ENCODE measurements at regions not wholly inside any gene's neighbourhood (a gene's known extent, or its start where the extent isn't known, plus 50 kb on each side); places are given as distances from the start of the nearest gene placed in this dataset.
A peak's percentile ranks its signal among the peaks of the same experiment; 100 is the strongest.
"Not testable (repeated sequence)": the region's sequence is repeated elsewhere in the genome, so short reads cannot be mapped to it uniquely, and the experiment has no call there.

DNA sequence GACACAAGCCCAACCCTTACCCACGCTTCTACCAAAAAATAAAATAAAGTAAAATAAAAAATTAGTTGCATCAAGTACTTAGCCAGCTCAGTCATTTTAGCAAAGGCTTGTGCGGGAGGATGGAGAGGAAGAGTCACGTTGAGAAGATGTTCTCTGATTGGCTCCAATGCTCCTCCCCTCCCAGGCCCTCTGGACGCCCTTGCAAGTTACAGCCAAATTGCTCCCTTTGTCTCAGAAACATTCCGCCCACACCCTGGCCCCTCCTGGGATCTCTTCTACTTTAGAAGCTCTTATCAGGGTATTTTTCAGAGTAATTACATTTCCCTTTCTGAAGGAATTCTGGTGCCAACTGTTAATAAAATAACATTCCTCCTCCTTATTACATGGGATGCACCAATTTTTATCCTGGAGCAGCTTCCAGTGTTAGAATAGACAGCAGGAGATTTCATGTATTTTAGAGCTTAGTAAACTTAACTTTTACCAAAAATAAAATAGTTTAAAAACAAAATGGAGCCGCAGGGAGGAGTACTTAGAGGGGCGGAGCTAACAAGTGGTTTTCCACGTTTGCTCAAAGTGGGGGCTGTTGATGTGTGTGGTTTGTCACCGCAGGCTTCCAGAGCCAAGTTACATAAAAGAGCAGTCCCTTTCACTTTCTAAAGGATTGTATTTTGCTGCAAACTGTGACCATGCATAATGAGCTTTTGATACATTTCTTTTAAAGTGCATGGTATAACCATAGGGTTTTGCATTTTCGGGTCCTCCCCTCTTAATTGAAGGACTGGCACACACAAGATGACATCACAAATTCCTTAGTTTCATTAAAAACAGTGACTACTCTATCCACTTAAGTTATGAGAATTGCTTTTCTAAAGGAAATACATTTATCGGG, 71.7 kb upstream of the RAP1B start:
- Mint-ChIP-seq H3K27ac (peak overlapping the region; percentile 79 to 95 (median 88)), H3K4me3 (peak overlapping the region; percentile 71 to 88 (median 84)), H3K4me1 (peaks cover 63 to 70% of the 10 kb centered on the region in 2 donors), H3K27me3 (ENCODE audit: low read depth in 3 of 3) (peaks cover 6 to 11% (median 10%) of the 10 kb centered on the region in 3 donors), H3K9me3 (peaks cover 0 to 7% (median 1%) of the 10 kb centered on the region in 6 donors), H3K36me3 (peaks cover 6 to 12% (median 9%) of the 10 kb centered on the region in 3 donors)
- peak; percentile 82 to 87 (median 86) for DNase-seq

DNA sequence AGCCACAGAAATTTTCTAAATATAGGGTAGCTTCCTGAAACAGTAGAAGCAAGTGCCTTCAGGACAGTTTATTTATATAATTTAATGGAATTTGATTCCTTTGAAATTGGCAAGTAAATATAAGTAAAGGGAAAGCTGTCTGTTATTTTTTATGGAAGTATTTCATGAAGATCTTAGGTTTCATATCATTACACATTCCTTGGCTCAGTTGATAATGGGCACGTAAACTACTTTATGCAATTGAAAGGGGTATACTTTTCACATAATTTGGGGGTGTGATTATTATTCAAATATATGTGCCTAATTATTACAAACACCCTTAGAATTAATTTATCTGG, 71.1 kb upstream of the RAP1B start:
- Mint-ChIP-seq H3K27me3 (ENCODE audit: low read depth in 3 of 3) (peaks cover 6 to 11% (median 10%) of the 10 kb centered on the region in 3 donors), H3K4me3 (peak overlapping the region; percentile 71 to 88 (median 84)), H3K27ac (peak overlapping the region; percentile 79 to 95 (median 88)), H3K9me3 (peaks cover 0 to 7% (median 1%) of the 10 kb centered on the region in 6 donors), H3K36me3 (peaks cover 6 to 12% (median 9%) of the 10 kb centered on the region in 3 donors), H3K4me1 (peaks cover 63 to 70% of the 10 kb centered on the region in 2 donors)
- DNase-seq = no peak

DNA sequence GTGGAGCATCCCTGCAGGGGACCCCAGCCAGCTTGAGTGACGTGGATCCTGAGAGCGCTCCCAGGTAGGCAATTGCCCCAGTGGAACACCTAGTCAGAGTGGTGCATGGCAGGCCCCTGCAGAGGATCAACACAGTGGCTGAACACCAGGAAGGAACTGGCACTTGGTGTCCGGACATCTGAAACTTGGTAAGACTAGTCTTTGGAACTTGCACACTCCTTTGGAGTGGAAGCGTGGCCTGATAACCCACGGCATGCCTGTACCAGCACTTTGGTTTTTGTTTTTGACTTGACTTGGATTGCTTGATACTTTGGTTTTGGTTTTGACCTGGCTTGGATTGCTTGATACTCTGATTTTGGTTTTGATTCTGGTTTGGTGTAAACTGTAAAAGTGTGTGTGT, 69.9 kb upstream of the RAP1B start:
- Mint-ChIP-seq H3K4me3 (peak overlapping the region; percentile 58 to 88 (median 68)), H3K4me1 (peaks cover 61 to 70% of the 10 kb centered on the region in 2 donors), H3K27ac (peak overlapping the region; percentile 62 to 95 (median 80)), H3K27me3 (ENCODE audit: low read depth in 3 of 3) (peaks cover 6 to 11% (median 10%) of the 10 kb centered on the region in 3 donors), H3K36me3 (peaks cover 6 to 12% (median 9%) of the 10 kb centered on the region in 3 donors)
- not testable (repeated sequence) for H3K9me3 Mint-ChIP-seq
- peak in 1 of 3 donors; percentile 11 for DNase-seq

DNA sequence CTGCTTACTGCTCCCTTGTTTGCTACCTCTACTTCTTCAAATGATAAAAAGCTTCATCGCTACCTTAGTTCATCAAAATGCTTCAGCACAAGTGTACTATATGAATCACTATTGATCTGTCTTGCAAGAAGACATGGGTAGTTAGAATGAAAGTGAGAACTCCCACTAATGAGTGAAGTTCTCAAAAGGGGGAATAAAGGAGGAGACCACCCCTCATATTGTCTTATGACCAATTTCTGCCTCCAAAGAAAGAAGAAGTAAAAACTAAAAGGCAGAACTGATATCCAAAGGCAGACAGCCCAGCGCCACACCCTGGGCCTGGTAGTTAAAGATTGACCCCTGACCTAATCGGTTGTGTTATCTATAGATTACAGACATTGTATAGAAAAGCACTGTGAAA, 63.4 kb upstream of the RAP1B start:
- H3K27me3 Mint-ChIP-seq (ENCODE audit: low read depth in 3 of 3); H3K27ac Mint-ChIP-seq; H3K4me3 Mint-ChIP-seq; DNase-seq: not testable (repeated sequence)
- Mint-ChIP-seq H3K9me3 (peaks cover 14 to 30% (median 21%) of the 10 kb centered on the region in 6 donors), H3K36me3 (peaks cover 13 to 35% (median 23%) of the 10 kb centered on the region in 3 donors), H3K4me1 (peaks cover 12 to 22% of the 10 kb centered on the region in 2 donors)

DNA sequence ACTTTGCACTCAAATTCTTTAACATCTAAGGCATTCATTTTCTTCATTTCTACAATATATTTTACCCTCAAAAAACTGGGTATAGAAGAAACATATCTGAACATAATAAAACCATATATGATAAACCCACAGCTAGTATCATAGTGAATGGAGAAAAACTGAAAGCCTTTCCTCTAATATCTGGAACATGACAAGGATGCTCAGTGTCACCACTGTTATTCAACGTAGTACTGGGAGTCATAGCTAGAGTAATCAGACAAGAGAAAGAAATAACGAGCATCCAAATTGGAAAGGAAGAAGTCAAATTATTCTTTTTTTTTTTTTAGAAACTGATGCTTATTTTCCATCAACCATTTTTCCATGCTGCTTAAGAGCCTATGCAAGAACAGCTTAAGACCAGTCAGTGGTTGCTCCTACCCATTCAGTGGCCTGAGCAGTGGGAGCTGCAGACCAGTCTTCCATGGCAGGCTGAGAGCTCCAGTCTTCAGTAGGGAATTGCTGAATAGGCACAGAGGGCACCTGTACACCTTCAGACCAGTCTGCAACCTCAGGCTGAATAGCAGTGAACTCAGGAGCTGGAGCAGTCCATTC, 58.0 kb upstream of the RAP1B start:
- H3K4me3 Mint-ChIP-seq; H3K27ac Mint-ChIP-seq; H3K27me3 Mint-ChIP-seq (ENCODE audit: low read depth in 3 of 3); DNase-seq: not testable (repeated sequence)
- peaks cover 9 to 20% of the 10 kb centered on the region in 2 donors for H3K4me1 Mint-ChIP-seq
- peaks cover 10 to 25% (median 13%) of the 10 kb centered on the region in 3 donors for H3K36me3 Mint-ChIP-seq
- peaks cover 8 to 17% (median 10%) of the 10 kb centered on the region in 6 donors for H3K9me3 Mint-ChIP-seq

DNA sequence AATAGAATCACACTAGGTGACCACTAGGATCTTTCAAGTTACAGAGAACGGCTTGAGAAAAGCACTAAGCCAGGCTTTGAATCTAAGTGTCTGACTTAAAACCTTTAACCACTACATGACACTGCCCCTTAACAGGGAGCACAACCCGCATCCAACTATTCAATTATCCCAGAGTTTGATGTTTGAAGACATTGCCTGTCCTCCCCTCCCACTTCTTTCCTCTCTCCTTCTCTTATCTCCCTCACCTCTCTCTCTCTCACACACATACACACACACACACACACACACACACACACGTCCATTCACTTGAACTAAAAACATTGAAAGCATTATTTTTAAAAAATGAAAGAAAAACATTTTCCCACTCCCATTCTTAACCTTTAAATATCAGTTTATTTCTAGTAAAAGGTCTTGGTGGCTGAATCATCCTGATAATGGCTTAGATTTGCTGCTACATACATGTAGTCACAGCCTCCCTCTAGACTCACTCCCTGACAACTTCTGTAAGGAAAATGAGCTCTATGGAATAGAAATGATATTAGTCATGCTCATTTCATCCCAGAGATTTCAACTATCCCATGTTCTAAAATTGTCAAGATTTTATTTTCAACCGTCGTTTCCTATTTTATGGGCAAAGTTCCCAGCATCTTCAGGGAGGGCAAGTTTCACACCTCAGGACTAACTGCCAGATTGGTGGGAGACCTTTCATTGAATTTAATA, 53.5 kb upstream of the RAP1B start:
- DNase-seq = no peak
- Mint-ChIP-seq H3K9me3 (peaks cover 0 to 1% (median 0%) of the 10 kb centered on the region in 6 donors), H3K27me3 (ENCODE audit: low read depth in 3 of 3) (peaks cover 0 to 3% (median 3%) of the 10 kb centered on the region in 3 donors), H3K27ac (no peak overlapping the region), H3K36me3 (peaks cover 0 to 7% (median 0%) of the 10 kb centered on the region in 3 donors), H3K4me1 (peaks cover 2 to 14% of the 10 kb centered on the region in 2 donors), H3K4me3 (no peak overlapping the region)

DNA sequence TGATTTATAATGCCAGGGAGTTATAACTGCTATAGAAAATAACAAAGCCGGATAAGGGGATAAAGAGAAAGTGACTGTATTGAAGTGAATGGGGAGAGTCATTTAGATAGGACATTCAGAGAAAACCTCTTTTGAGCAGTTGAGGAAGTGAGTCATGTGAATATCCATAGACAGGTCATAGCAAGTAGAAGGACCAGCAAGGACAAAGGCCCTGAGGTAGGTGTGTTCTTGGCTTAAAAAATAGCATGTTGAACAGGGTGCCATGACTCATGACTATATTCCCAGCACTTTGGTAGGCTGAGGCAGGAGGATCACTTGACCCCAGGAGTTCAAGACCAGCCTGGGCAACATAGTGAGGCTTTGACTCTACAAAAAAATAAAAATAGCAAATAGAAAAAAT, 51.5 kb upstream of the RAP1B start:
- Mint-ChIP-seq H3K4me3 (no peak overlapping the region), H3K27ac (no peak overlapping the region), H3K9me3 (peaks cover 0 to 1% (median 0%) of the 10 kb centered on the region in 6 donors), H3K36me3 (peaks cover 0 to 3% (median 0%) of the 10 kb centered on the region in 3 donors), H3K27me3 (ENCODE audit: low read depth in 3 of 3) (peaks cover 0 to 3% (median 2%) of the 10 kb centered on the region in 3 donors), H3K4me1 (peaks cover 6 to 19% of the 10 kb centered on the region in 2 donors)
- DNase-seq = no peak

DNA sequence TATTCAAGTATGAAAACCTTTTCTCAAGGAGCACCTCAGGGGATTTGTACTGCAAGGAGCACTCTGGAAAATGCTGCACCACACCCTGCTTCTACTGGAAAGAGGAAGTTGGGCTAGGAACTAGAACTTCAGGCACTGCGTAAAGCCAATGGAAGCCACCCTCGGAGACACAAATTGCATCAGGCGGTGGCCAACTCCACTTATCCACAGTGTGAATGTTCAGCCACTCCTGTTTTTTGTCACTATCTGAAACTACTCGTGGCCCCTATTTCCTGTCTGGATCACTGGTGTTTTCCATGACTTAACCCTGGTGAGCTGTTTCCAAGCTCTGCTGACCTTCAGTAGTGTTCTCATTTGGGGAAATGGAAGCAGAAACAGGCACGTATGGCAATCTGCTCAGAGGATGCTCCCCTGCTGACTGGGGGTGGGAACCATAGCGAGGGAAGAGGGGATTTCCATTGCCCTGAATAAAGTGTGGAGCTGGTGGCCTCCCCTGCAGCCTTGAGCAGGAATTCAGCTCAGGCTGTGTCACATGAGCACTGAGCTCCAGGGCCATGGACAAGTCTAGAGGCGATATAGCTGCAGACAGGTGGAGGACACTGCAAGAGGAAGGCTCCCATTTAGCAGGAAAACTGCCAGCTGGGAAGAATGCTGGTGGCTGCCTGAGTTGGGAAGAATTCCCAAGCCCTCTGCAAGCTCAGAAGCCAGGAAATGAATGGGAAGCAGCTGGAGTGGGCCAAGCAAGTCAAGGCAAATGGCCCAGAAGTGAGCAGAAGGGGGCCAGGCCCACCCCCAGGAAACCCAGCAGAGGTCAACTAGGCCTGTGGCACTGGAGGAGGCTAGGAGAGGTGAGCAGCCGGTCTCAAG, 50.5 kb upstream of the RAP1B start:
- H3K36me3 Mint-ChIP-seq = peaks cover 0 to 3% (median 0%) of the 10 kb centered on the region in 3 donors
- H3K27ac Mint-ChIP-seq = no peak overlapping the region
- peaks cover 0 to 3% (median 0%) of the 10 kb centered on the region in 3 donors for H3K27me3 Mint-ChIP-seq (ENCODE audit: low read depth in 3 of 3)
- H3K4me1 Mint-ChIP-seq = peaks cover 15 to 29% of the 10 kb centered on the region in 2 donors
- peaks cover 0 to 1% (median 0%) of the 10 kb centered on the region in 6 donors for H3K9me3 Mint-ChIP-seq
- DNase-seq = no peak
- H3K4me3 Mint-ChIP-seq = no peak overlapping the region

DNA sequence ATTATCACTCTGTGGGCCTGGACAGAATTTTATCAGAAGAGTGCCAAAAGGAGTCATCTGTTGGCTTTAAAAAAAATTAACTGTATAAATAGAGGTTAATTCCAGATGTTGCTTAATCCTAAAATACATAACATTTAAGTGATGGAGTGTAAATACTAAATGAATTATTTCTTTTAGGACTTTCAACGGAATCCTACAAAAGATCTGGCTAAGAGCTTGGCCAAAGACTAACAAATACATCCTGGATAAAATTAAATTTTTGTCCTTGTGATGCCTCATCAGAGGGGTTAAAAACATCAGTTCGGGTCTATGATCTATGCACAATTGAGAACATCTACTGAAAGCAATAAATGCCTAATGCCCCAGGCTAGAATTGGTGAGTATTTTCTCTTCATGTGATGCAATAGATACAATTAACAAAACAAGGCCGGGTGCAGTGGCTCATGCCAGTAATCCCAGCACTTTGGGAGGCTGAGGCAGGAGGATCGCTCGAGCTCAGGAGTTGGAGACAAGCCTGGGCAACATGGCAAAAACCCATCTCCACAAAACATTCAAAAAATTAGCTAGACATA, 49.8 kb upstream of the RAP1B start:
- no peak overlapping the region for H3K4me3 Mint-ChIP-seq
- peaks cover 0 to 1% (median 0%) of the 10 kb centered on the region in 6 donors for H3K9me3 Mint-ChIP-seq
- no peak overlapping the region for H3K27ac Mint-ChIP-seq
- peaks cover 22 to 36% of the 10 kb centered on the region in 2 donors for H3K4me1 Mint-ChIP-seq
- H3K36me3 Mint-ChIP-seq = no peaks in the 10 kb centered on the region
- no peak for DNase-seq
- H3K27me3 Mint-ChIP-seq (ENCODE audit: low read depth in 3 of 3) = peaks cover 0 to 3% (median 0%) of the 10 kb centered on the region in 3 donors

Measured in immature natural killer cell (primary cell).